ENCODE measurements at regions not wholly inside any gene's neighbourhood (a gene's known extent, or its start where the extent isn't known, plus 50 kb on each side); places are given as distances from the start of the nearest gene placed in this dataset.

- TF ChIP-seq CTCF (conservative IDR thresholded peaks at IDR 0.05; ENCODE audit: low read depth, low read length), result no peak
- TF ChIP-seq POLR2A (IDR thresholded peaks at IDR 0.05; ENCODE audit: low read depth, low read length), result no peak
- no peak for TF ChIP-seq RFX5 (IDR thresholded peaks at IDR 0.05; ENCODE audit: low read depth, low read length)
- no peak for TF ChIP-seq USF2 (IDR thresholded peaks at IDR 0.05; ENCODE audit: low read depth, low read length)
- TF ChIP-seq FOS (IDR thresholded peaks at IDR 0.05; ENCODE audit: low read depth, low read length), result no peak
- TF ChIP-seq RAD21 (IDR thresholded peaks at IDR 0.05; ENCODE audit: low read length), result no peak
Observed at GRCh38 chr12:29882846-29883245, 99.1 kb upstream of the TMTC1 start.
